ENCODE measurements at regions not wholly inside any gene's neighbourhood (a gene's known extent, or its start where the extent isn't known, plus 50 kb on each side); places are given as distances from the start of the nearest gene placed in this dataset.

GRCh38 chr16:77571115-77571862 lies 136.5 kb upstream of the ADAMTS18 start:
- TF ChIP-seq CTCF (IDR thresholded peaks at IDR 0.05): no peak
- no peak for TF ChIP-seq POLR2A (IDR thresholded peaks at IDR 0.05)
- no peak for TF ChIP-seq EP300 (IDR thresholded peaks at IDR 0.05)
- TF ChIP-seq POLR2AphosphoS5 (IDR thresholded peaks at IDR 0.05): no peak

All from stomach (tissue), 4 donors.